ENCODE measurements at regions not wholly inside any gene's neighbourhood (a gene's known extent, or its start where the extent isn't known, plus 50 kb on each side); places are given as distances from the start of the nearest gene placed in this dataset.

- DNase-seq, result no peak
Observed at GRCh38 chr15:95957861-95958260, 372.6 kb upstream of the NR2F2 start.

DNA sequence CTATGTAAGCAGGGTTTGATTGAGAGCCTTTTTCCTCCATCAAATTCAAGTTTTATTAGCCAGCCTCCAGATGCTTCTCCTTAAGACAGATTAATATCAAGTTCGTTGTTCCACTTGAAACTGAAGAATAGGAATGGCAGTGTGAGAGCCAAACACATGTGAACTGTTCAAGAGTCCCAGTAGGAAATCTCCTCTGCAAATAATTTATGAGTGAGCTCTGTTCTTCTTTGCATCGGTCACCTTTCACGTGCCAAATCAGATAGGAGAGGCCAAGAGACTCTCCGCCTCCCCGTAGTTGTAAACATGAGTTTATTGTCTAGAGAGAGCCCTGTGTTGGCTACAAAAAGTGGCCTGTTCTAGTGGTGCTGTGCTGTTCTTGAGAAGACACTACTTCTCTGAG is 372.1 kb upstream of the NR2F2 start:
- DNase-seq, result no peak

DNA sequence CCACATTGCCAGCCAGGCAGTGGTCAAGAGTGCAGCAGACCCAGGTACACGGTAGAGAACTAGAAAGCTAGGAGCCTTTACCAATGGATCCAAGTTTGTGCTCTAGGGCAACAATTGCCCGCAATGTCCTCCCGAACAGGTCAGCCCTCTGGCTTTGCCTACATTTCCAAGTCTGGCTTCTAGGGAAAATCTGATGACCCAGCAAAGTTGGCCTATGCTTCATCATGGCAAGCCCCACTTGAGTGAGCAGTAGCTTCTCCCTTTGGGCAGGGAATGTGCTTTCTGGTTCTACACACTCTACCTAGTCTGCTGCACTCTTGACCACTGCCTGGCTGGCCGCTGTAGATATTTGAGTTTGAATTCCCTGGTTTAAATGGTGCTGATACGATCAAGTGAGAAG is 361.6 kb upstream of the NR2F2 start:
- DNase-seq, result no peak

- DNase-seq, result no peak
Observed at GRCh38 chr15:95970326-95970725, 360.2 kb upstream of the NR2F2 start.

GRCh38 chr15:95972041-95972553 is 358.4 kb upstream of the NR2F2 start:
- no peak for DNase-seq

DNA sequence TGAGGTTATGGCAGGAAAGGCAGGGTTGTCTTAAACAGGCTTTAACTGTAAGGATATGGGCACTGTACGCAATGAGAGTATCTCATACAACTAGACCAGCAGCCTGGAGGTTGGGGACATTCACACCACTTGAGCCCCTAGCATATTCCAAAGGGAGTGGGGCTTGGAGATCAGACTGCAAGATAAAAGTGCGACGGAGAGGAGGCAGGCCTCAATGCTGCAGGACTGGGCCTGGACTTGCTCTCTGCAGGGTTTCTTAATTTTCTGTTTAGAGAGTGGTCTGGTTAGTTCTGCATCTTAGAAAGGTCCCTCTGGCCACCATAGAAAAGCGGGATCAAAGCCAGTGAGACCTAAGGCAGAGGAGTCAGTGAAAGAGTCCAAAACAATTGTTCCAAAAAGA is 357.7 kb upstream of the NR2F2 start:
- DNase-seq, result no peak

DNA sequence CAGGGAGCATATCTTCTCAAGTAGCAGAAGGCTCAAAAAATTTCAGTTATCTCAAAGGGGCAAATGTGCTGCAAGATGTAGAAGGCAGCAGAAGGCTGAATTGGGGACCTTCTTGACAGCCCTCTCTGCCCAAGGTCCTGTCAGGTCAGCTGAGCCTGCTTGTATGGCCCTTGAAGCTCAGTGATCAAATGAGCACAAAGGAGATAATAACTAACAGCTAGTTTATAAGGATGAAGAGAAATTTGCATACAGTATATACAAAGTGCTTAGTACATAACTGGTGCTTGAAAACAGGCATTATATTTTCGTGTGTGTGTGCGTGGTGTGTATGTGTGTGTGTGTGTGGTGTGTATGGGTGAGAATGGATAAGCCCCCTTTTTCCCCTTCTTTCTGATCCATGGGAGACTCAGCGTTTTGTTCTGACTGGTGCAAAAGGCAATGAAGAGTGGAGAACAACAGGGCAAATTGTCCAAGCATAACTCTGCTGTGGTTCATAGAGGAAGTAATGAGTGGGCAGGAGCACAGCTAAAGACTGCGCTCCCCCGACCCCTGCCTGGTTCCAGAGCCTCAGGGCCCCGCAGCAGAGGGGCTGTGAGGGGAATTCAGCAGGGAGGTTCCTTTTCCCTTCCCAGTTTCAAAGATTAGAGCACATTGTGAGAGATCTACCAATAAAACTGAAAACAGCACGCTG is 356.8 kb upstream of the NR2F2 start:
- DNase-seq, result no peak

- no peak for DNase-seq
Observed at GRCh38 chr15:95975212-95975611, 355.3 kb upstream of the NR2F2 start.

GRCh38 chr15:95979286-95979685 is 351.2 kb upstream of the NR2F2 start:
- DNase-seq, result no peak

DNA sequence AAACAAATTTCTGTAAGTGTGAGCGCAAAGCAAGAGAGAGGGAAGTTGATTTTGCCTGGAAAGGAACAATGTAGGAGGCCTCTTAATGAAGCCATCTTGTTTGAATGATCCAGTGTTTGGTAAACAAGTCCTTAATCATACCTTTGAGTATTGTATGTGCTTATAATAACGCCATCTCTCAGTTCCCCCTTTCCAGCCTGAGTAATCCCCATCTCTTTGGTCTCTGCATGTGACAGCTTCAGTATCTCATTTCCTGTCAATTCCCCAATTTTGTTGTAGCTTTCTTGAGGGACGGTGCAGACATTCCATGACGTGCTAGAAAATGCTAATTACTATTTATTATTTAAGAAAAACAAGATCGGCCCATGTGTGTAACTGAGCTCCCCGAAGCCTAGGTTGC is 349.3 kb upstream of the NR2F2 start:
- no peak for DNase-seq

GRCh38 chr15:95987299-95987698 is 343.2 kb upstream of the NR2F2 start:
- DNase-seq, result no peak

DNA sequence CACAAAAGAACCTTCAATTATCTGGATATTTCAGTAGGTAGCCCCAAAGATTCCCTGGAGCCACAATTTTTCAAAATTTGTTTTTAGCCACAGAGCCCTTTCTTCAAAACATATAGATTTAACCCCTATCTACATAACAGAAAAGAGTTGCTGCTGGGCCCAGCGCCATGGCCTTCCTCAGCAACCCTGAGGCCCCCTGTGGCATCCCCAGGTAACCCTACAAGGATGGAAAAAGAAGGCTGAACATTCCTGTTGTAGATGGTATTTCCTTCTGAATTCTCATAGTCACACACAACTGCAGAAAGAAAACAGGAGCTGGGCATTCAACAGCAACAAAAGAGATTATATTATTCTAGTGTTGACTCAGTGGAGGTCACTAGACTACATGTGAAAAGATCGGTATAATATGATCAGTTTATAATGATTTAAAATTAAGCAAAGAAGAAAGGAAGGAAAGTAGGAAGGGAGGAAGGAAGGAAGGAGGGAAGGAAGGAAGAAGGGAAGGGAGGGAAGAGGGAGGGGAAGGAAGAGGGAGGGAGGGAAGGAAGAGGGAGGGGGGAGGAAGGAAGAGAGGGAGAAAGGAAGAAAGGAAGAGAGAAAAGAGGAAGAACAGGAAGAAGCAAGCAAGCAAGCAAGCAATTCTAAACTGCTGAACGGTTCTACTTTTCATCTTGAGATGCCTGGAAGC is 342.5 kb upstream of the NR2F2 start:
- DNase-seq, result no peak

DNA sequence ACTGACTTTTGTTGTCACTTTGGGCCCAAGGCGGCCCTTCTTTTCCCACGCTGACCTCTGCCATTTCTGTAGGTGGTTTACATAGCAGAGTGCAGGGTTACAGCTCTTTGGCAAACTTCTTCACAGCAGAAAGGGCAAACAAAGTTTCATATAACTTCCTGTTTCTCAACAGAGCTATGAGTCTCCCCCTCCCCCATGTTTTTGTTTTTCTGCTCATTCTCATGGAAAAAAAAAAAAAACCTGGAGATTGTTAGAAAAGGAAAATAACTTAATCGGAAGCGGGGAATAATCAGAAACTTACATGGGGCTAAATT is 342.0 kb upstream of the NR2F2 start:
- DNase-seq, result no peak

GRCh38 chr15:95989392-95989791 is 341.1 kb upstream of the NR2F2 start:
- DNase-seq, result no peak

DNA sequence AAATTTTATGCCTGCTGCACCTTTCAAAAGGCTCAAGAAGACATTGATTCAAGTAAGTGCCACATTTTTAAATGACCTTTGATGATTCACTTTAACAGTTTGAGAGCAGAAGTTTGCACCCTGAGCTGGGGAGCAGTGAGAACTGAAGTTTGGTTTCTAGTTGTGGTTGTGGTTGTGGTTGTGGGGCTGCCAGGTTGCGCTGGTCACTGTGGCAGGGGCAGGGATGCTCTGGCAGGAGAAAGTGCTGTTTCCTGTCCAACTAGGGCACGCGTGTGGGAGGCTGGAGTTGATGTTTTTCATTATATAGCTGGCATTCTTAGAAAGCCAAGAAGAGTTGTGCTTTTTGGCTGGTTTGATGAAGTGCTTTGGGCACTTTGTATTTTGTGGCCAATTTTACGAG is 339.7 kb upstream of the NR2F2 start:
- DNase-seq, result no peak

DNA sequence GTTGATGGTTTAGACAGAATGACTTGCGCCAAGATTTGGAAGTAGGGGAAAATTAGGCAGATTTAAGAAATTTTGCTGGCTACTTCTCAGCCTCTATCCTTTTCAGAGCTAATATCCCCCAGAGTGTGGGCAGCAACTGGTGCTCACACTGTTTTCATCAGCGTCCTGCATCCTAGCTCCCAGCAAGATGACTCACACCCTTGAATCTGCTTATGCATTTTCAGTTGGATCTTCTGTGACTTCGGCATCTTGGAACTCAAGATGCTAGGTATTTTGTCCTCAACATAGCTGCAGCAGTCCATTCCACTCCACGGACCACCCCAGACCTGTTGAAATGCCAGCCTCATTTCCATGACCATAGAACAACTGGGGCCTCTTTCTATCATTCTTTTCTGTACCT is 336.1 kb upstream of the NR2F2 start:
- DNase-seq, result no peak

DNA sequence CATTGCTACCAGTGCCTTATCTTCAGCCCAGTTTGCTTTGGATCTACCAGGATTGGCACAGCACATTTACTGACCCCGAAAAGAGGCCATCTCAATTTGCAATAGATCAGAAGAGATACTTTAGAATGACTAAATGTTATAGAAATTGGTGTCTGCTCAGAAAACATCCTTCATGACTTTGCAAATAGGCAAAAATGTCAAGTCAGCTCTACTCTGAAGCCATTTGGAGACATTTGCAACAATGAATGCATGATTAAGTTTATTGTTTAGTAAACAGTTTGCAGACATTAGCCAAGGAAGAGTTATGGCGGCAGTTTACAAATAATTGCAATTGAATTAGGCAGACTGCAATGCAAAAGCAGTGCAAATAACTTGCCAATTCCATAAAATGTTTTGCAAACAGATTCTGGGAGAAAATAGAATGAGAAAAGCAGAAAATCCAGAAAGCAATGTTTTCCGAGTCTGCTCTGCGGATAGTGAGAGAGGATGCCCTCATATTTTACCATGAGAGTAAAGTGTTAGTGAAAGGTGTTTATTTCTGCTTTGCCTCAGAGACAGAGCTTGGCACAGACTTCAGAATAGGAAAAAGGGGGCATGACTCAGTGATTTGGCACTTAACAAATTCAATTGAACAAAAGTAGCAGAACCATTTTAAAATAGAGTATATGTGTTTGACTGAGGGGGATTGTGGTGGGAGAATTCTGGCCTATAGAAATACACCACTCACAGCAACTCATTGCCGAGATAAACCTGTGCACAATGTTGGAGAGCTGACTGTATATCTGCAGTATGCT is 334.9 kb upstream of the NR2F2 start:
- DNase-seq, result no peak

- no peak for DNase-seq
Observed at GRCh38 chr15:95996494-95996893, 334.0 kb upstream of the NR2F2 start.

GRCh38 chr15:95998935-95999334 is 331.6 kb upstream of the NR2F2 start:
- no peak for DNase-seq

DNA sequence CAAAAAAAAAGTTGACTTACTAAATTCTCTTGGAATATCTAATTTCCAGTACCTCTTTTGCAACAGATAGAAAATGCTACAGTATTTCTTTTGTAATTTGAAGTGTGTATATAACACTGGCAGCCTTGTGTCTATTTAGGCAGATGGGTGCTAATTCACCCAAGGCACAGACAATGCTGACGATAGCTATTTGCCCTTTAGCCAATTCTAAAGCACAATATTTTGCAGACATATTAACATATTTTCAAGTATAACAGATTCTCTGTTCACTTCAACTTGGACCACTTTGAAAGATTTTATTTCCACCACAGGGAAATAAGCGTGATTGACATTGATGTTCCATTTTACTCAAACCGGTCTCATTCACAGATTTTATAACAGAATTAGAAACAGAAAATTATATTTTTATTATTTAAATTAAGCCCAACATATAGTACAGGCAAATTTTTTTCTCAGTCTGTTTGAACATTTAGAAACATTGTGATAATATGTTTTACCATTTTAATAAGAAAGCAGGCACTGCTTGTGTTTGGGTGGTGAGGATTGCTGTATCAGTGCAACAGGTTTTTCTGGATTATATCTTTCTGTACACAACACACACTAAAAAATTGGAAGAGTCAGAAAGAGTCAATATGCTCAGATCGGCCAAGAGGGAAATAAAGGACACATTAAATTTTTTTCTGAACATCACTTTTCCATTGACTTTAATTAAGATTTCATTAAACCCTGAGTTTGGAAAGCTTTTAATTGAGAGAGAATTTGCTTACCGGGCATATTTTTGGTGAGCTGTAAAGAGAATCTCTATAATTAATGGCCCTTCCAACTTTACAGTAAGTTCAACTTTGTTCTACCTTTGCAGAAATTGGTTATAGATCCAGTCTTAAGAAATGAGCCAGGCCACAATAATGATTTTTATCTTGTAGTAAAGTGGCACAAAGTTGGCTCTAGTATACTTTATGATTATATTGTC is 327.3 kb upstream of the NR2F2 start:
- no peak for DNase-seq

GRCh38 chr15:96005906-96006305 is 324.6 kb upstream of the NR2F2 start:
- DNase-seq, result no peak

DNA sequence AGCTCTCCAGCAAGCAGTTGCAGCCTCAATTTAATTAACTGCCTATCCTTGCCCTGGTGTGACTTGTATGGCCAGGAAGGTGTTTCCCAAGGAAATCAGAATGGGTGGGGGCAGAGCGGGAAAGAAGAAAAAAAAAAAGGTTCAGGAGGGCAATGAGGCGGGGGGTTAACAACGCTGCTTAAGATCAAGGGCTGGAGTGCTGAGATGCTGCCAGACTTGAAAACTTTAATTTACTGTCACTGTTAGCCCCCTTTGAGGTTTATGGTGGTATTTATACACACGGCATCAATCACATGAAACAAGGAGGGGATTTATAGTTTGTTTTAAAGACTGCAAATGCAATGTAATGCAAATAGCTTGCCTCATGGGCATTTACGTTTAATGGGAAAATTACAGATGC is 319.4 kb upstream of the NR2F2 start:
- no peak for DNase-seq

DNA sequence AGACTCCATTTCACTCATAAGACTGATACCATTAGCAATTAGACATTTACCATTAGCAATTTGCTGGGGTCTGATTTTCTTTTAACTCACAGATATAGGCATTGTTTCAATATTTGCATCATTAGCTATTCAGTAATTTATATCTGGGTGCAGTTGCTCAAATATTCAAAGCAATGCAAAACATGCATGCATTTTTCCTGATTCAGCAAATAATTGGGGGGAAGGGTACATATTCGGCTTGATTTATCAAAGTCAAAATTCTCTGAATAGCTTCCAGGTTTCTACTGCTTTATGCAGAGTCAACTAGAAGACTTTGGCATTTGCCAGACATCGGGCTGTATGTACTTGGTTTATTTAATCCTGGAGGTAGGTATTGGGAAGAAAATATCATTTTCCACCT is 315.6 kb upstream of the NR2F2 start:
- DNase-seq, result no peak

Measured in inflammatory macrophage treated with lipopolysaccharide for 4 hours (primary cell).